ENCODE measurements at regions not wholly inside any gene's neighbourhood (a gene's known extent, or its start where the extent isn't known, plus 50 kb on each side); places are given as distances from the start of the nearest gene placed in this dataset.
"Not testable (repeated sequence)": the region's sequence is repeated elsewhere in the genome, so short reads cannot be mapped to it uniquely, and the experiment has no call there.

GRCh38 chrX:84737471-84737871, 235.2 kb upstream of the HDX start:
- TF ChIP-seq, protein P1, sequence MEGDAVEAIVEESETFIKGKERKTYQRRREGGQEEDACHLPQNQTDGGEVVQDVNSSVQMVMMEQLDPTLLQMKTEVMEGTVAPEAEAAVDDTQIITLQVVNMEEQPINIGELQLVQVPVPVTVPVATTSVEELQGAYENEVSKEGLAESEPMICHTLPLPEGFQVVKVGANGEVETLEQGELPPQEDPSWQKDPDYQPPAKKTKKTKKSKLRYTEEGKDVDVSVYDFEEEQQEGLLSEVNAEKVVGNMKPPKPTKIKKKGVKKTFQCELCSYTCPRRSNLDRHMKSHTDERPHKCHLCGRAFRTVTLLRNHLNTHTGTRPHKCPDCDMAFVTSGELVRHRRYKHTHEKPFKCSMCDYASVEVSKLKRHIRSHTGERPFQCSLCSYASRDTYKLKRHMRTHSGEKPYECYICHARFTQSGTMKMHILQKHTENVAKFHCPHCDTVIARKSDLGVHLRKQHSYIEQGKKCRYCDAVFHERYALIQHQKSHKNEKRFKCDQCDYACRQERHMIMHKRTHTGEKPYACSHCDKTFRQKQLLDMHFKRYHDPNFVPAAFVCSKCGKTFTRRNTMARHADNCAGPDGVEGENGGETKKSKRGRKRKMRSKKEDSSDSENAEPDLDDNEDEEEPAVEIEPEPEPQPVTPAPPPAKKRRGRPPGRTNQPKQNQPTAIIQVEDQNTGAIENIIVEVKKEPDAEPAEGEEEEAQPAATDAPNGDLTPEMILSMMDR (IDR thresholded peaks at IDR 0.05; ENCODE audit: low read depth, low read length), result no peak
- no peak for DNase-seq (ENCODE audit: extremely low read depth, low read depth)

GRCh38 chrX:84747516-84747915, 245.3 kb upstream of the HDX start:
- no peak for DNase-seq (ENCODE audit: extremely low read depth, low read depth)
- TF ChIP-seq, protein P1 (IDR thresholded peaks at IDR 0.05; ENCODE audit: low read depth, low read length), result no peak

DNA sequence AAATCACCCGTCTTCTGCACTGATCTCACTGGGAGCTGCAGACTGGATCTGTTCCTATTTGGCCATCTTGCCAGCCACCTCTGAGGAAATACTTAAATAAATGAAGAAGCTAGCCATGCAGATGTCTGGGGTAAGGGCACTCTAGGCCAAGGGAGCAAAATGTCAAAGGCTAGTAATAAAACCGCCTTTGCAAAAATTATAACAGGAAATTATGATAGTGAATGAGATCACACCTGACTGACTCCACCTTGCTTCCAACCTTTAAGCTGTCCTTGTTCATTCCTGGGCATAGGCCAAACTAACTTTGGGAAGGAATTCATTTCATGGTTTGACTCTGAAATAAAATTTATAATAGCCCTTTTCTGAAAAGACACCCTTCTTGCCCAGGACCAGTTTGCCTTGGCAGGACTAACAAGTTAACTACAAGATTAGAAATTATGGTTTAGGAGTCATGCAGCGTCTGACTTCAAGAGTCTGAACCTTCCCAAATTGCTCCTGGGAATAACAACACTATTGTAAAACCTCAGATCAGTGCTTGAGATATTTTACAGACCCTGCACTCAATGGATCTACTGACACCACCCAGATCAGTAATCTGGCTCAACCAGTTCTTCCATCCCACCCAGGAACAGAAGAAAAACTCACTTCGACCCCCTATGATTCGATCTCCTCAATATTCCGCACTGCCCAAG, 246.9 kb upstream of the HDX start:
- no peak for DNase-seq (ENCODE audit: extremely low read depth, low read depth)
- TF ChIP-seq, protein P1 (IDR thresholded peaks at IDR 0.05; ENCODE audit: low read depth, low read length), result no peak

- no peak for DNase-seq (ENCODE audit: extremely low read depth, low read depth)
- TF ChIP-seq, protein P1 (IDR thresholded peaks at IDR 0.05; ENCODE audit: low read depth, low read length), result no peak
Measured at GRCh38 chrX:84760560-84760959, 243.1 kb upstream of the APOOL start.

DNA sequence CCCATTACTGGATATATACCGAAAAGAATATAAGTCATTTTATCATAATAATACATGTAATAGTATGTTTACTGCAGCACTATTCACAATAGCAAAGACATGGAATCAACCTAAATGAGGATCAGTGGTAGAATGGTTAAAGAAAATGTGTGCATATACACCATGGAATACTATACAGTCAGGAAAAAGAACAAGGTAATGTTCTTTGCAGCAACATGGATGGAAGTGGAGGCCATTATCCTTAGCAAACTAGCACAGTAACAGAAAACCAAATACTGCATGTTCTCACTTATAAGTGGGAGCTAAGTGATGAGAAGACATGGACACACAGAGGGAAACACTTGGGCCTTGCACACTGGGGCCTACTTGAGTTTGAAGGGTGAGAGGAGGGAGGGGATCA, 207.4 kb upstream of the APOOL start:
- TF ChIP-seq, protein P1 (IDR thresholded peaks at IDR 0.05; ENCODE audit: low read depth, low read length), result no peak

DNA sequence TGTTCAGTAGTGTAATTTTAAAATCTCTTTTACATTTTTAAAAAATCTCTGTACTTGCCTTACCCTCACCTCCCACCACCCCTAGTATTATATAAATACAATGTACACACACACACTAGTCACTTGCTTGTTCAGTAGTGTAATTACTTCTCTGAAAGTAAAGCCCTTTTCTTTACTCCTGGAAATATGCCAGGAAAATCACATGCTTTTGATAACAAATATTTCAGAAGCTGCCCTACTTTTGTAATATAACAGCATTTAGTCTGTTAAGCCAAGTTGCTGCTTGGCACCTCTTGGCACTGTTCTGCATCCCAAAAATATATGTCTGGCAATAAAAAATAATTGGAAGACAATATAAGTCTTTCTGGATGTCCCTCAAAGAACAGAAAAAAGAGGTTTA, 172.8 kb upstream of the APOOL start:
- DNase-seq (ENCODE audit: extremely low read depth, low read depth), result no peak
- TF ChIP-seq, protein P1 (IDR thresholded peaks at IDR 0.05; ENCODE audit: low read depth, low read length), result no peak

More for the DNA sequence above, 207.4 kb upstream of the APOOL start:
- DNase-seq (ENCODE audit: extremely low read depth, low read depth), result no peak

- not testable (repeated sequence) for DNase-seq (ENCODE audit: extremely low read depth, low read depth)
Measured at GRCh38 chrX:84846541-84846940, 157.1 kb upstream of the APOOL start.

- not testable (repeated sequence) for DNase-seq (ENCODE audit: extremely low read depth, low read depth)
Measured at GRCh38 chrX:84851183-84851582, 152.5 kb upstream of the APOOL start.

- DNase-seq (ENCODE audit: extremely low read depth, low read depth), result not testable (repeated sequence)
Measured at GRCh38 chrX:84856791-84857190, 146.9 kb upstream of the APOOL start.

DNA sequence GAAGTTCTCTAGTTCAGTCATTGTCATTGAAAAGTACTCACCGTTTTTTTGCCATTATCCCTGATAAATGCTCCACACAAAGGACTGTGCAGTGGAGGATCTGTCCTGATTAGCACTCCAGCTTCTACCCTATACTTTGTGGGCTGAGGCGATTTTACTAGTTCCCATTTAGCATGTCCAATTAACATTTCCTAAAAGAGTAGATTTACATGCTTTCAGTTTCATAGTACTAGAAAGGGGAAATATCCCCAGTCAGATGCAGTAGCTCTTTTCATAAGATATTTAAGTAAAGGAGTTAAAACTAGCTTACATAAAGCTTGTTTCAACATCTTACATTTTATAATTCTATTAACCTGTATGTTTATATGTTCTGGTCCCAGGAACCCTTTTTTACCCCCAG, 144.9 kb upstream of the APOOL start:
- DNase-seq (ENCODE audit: extremely low read depth, low read depth), result not testable (repeated sequence)

Data from AG09319 (cell line).